HepG2 (cell line): ENCODE measurements at regions not wholly inside any gene's neighbourhood (a gene's known extent, or its start where the extent isn't known, plus 50 kb on each side); places are given as distances from the start of the nearest gene placed in this dataset.

Experiments used
- CEBPB ChIP-seq: IDR thresholded peaks from 2 replicates; pipeline ENCODE4 v1.6.1; 2011; ENCODE audit warnings: low read depth, low read length, improper control_type of control experiment, borderline replicate concordance
- CHCHD3 ChIP-seq: sonication (generic); formaldehyde crosslinking; IDR thresholded peaks from 2 replicates; pipeline ENCODE4 v1.8.0; 2022; ENCODE audit warnings: mild to moderate bottlenecking, missing genetic modification reagents, moderate library complexity
- NR1H2 ChIP-seq: sonication (generic); formaldehyde crosslinking; IDR thresholded peaks from 2 replicates; pipeline ENCODE4 v1.8.1; 2022; ENCODE audit warnings: low read depth, missing genetic modification reagents, borderline replicate concordance
- PCBP1 ChIP-seq: fragments of 200-400 bp; formaldehyde crosslinking; IDR thresholded peaks from 2 replicates; pipeline ENCODE4 v1.6.1; 2017; ENCODE audit warnings: mild to moderate bottlenecking, low read depth, low read length, borderline replicate concordance
- SMC3 ChIP-seq: IDR thresholded peaks from 2 replicates; pipeline ENCODE4 v1.6.1; 2011; ENCODE audit warnings: low read length, improper control_type of control experiment
- TBP ChIP-seq: sonication (generic); formaldehyde crosslinking; IDR thresholded peaks from 2 replicates; pipeline ENCODE4 v1.5.0; 2020; ENCODE audit warnings: missing genetic modification reagents
- ZNF331 ChIP-seq: sonication (generic); formaldehyde crosslinking; IDR thresholded peaks from 2 replicates; pipeline ENCODE4 v1.4.0; 2020; ENCODE audit warnings: missing genetic modification reagents
- TF ChIP-seq, protein P1 (sequence below): sonication (generic); formaldehyde crosslinking; IDR thresholded peaks from 2 replicates; pipeline ENCODE4 v1.5.0; 2020; ENCODE audit warnings: mild to moderate bottlenecking, missing genetic modification reagents, moderate library complexity
- TF ChIP-seq, protein P2 (sequence below): sonication (generic); formaldehyde crosslinking; IDR thresholded peaks from 2 replicates; pipeline ENCODE4 v1.4.0; 2020; ENCODE audit warnings: missing genetic modification reagents
- TF ChIP-seq, protein P3 (sequence below): IDR thresholded peaks from 2 replicates; pipeline ENCODE4 v1.6.1; 2012; ENCODE audit warnings: low read length, improper control_type of control experiment
- TF ChIP-seq, protein P4 (sequence below), 2 experiments: IDR thresholded peaks; 2 replicates each; pipeline ENCODE4 v1.6.1; 2011 to 2012; ENCODE audit warnings: low read length in 2 of 2, borderline replicate concordance in 1 of 2, low read depth in 1 of 2, mild to moderate bottlenecking in 1 of 2, moderate library complexity in 1 of 2

DNA sequence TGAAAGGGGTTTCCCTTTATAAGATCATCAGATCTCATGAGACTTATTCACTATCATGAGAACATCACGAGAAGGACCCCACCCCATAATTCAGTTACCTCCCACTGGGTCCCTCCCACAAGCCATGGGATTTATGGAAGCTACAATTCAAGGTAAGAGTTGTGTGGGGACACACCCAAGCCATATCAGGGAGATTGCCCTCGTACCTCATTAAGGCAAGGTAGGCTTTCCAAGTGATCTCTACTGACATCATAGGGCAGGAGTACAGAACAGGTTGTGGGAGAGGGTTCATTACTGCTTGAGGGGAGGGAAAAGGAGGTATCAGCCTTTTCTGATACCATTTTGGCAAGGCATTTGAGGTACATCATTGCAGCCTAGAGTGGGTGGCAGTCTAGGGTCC lies 524.6 kb downstream of the PRKD1 start:
- TF ChIP-seq, protein P1, sequence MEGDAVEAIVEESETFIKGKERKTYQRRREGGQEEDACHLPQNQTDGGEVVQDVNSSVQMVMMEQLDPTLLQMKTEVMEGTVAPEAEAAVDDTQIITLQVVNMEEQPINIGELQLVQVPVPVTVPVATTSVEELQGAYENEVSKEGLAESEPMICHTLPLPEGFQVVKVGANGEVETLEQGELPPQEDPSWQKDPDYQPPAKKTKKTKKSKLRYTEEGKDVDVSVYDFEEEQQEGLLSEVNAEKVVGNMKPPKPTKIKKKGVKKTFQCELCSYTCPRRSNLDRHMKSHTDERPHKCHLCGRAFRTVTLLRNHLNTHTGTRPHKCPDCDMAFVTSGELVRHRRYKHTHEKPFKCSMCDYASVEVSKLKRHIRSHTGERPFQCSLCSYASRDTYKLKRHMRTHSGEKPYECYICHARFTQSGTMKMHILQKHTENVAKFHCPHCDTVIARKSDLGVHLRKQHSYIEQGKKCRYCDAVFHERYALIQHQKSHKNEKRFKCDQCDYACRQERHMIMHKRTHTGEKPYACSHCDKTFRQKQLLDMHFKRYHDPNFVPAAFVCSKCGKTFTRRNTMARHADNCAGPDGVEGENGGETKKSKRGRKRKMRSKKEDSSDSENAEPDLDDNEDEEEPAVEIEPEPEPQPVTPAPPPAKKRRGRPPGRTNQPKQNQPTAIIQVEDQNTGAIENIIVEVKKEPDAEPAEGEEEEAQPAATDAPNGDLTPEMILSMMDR (CRISPR knock-in tag), result no peak
- TF ChIP-seq, protein P2, sequence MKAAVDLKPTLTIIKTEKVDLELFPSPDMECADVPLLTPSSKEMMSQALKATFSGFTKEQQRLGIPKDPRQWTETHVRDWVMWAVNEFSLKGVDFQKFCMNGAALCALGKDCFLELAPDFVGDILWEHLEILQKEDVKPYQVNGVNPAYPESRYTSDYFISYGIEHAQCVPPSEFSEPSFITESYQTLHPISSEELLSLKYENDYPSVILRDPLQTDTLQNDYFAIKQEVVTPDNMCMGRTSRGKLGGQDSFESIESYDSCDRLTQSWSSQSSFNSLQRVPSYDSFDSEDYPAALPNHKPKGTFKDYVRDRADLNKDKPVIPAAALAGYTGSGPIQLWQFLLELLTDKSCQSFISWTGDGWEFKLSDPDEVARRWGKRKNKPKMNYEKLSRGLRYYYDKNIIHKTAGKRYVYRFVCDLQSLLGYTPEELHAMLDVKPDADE (CRISPR knock-in tag), result no peak
- TF ChIP-seq, protein P3, sequence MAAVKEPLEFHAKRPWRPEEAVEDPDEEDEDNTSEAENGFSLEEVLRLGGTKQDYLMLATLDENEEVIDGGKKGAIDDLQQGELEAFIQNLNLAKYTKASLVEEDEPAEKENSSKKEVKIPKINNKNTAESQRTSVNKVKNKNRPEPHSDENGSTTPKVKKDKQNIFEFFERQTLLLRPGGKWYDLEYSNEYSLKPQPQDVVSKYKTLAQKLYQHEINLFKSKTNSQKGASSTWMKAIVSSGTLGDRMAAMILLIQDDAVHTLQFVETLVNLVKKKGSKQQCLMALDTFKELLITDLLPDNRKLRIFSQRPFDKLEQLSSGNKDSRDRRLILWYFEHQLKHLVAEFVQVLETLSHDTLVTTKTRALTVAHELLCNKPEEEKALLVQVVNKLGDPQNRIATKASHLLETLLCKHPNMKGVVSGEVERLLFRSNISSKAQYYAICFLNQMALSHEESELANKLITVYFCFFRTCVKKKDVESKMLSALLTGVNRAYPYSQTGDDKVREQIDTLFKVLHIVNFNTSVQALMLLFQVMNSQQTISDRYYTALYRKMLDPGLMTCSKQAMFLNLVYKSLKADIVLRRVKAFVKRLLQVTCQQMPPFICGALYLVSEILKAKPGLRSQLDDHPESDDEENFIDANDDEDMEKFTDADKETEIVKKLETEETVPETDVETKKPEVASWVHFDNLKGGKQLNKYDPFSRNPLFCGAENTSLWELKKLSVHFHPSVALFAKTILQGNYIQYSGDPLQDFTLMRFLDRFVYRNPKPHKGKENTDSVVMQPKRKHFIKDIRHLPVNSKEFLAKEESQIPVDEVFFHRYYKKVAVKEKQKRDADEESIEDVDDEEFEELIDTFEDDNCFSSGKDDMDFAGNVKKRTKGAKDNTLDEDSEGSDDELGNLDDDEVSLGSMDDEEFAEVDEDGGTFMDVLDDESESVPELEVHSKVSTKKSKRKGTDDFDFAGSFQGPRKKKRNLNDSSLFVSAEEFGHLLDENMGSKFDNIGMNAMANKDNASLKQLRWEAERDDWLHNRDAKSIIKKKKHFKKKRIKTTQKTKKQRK, result no peak
- TF ChIP-seq NR1H2 (CRISPR knock-in tag), result no peak
- no peak for TF ChIP-seq TBP (CRISPR knock-in tag)
- no peak for TF ChIP-seq CHCHD3 (CRISPR knock-in tag)
- TF ChIP-seq, protein P4, sequence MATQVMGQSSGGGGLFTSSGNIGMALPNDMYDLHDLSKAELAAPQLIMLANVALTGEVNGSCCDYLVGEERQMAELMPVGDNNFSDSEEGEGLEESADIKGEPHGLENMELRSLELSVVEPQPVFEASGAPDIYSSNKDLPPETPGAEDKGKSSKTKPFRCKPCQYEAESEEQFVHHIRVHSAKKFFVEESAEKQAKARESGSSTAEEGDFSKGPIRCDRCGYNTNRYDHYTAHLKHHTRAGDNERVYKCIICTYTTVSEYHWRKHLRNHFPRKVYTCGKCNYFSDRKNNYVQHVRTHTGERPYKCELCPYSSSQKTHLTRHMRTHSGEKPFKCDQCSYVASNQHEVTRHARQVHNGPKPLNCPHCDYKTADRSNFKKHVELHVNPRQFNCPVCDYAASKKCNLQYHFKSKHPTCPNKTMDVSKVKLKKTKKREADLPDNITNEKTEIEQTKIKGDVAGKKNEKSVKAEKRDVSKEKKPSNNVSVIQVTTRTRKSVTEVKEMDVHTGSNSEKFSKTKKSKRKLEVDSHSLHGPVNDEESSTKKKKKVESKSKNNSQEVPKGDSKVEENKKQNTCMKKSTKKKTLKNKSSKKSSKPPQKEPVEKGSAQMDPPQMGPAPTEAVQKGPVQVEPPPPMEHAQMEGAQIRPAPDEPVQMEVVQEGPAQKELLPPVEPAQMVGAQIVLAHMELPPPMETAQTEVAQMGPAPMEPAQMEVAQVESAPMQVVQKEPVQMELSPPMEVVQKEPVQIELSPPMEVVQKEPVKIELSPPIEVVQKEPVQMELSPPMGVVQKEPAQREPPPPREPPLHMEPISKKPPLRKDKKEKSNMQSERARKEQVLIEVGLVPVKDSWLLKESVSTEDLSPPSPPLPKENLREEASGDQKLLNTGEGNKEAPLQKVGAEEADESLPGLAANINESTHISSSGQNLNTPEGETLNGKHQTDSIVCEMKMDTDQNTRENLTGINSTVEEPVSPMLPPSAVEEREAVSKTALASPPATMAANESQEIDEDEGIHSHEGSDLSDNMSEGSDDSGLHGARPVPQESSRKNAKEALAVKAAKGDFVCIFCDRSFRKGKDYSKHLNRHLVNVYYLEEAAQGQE (IDR thresholded peaks at IDR 0.05; ENCODE audit: borderline replicate concordance in 1 of 2, low read depth in 1 of 2, low read length in 2 of 2), result no peak
- no peak for TF ChIP-seq PCBP1
- TF ChIP-seq SMC3, result no peak
- no peak for TF ChIP-seq CEBPB
- no peak for TF ChIP-seq ZNF331 (CRISPR knock-in tag)
